ENCODE measurements at regions not wholly inside any gene's neighbourhood (a gene's known extent, or its start where the extent isn't known, plus 50 kb on each side); places are given as distances from the start of the nearest gene placed in this dataset.

DNA sequence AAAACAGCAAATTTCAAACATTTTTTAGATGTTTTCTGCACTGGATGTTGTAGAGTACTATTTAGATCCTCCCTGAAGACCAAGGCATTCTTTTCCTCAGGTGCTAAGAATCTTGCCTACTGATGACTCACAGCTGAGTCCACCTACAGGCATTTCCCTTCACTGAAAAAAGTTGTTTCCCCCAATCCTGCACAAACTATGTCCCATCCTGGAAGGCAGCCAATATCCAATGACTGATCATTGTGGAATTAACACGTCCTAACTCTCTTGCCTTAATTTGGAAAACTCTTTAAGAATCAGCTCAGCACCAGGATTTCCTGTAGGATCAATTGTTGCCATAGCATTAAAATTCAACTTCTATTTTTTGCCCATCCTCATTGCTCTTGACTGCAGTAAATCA is 268.4 kb upstream of the IRAK1BP1 start:
- Histone ChIP-seq H3K9me3 (ENCODE audit: control insufficient read depth, low read length) (no peaks in the 10 kb centered on the region), H2AFZ (no peak overlapping the region), H3K4me3 (ENCODE audit: low read depth, low read length) (no peak overlapping the region), H3K4me2 (ENCODE audit: low read length) (no peak overlapping the region), H3K79me2 (no peaks in the 10 kb centered on the region), H3K36me3 (ENCODE audit: control insufficient read depth, insufficient read depth, low read length) (no peaks in the 10 kb centered on the region), H3K27me3 (ENCODE audit: control insufficient read depth, insufficient read depth, low read length) (no peaks in the 10 kb centered on the region), H3K9ac (no peak overlapping the region), H3K27ac (no peak overlapping the region), H3K4me1 (no peaks in the 10 kb centered on the region)
- TF ChIP-seq, protein P1, sequence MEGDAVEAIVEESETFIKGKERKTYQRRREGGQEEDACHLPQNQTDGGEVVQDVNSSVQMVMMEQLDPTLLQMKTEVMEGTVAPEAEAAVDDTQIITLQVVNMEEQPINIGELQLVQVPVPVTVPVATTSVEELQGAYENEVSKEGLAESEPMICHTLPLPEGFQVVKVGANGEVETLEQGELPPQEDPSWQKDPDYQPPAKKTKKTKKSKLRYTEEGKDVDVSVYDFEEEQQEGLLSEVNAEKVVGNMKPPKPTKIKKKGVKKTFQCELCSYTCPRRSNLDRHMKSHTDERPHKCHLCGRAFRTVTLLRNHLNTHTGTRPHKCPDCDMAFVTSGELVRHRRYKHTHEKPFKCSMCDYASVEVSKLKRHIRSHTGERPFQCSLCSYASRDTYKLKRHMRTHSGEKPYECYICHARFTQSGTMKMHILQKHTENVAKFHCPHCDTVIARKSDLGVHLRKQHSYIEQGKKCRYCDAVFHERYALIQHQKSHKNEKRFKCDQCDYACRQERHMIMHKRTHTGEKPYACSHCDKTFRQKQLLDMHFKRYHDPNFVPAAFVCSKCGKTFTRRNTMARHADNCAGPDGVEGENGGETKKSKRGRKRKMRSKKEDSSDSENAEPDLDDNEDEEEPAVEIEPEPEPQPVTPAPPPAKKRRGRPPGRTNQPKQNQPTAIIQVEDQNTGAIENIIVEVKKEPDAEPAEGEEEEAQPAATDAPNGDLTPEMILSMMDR (IDR thresholded peaks at IDR 0.05) = no peak

DNA sequence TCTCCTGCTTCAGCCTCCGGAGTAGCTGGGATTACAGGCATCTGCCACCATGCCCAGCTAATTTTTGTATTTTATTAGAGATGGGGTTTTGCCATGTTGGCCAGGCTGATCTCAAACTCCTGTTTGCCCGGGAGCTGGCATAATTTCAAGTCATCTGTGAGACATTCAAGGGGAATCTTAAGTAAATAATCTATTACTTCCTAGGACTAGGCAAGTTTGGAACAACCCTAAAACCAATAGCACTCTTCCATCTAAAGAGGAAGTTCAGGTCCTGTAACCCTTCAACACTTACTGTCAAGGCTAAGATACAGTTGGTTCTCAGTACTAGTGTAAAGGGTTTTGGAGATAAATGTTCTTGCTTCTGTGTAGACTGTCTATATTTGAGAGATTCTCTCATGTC is 267.8 kb upstream of the IRAK1BP1 start:
- Histone ChIP-seq H3K36me3 (ENCODE audit: control insufficient read depth, insufficient read depth, low read length) (no peaks in the 10 kb centered on the region), H3K27me3 (ENCODE audit: control insufficient read depth, insufficient read depth, low read length) (no peaks in the 10 kb centered on the region), H3K9ac (no peak overlapping the region), H3K9me3 (ENCODE audit: control insufficient read depth, low read length) (no peaks in the 10 kb centered on the region), H2AFZ (no peak overlapping the region), H3K4me3 (ENCODE audit: low read depth, low read length) (no peak overlapping the region), H3K79me2 (no peaks in the 10 kb centered on the region), H3K27ac (no peak overlapping the region), H3K4me1 (no peaks in the 10 kb centered on the region), H3K4me2 (ENCODE audit: low read length) (no peak overlapping the region)
- TF ChIP-seq, protein P1 (IDR thresholded peaks at IDR 0.05) = no peak

DNA sequence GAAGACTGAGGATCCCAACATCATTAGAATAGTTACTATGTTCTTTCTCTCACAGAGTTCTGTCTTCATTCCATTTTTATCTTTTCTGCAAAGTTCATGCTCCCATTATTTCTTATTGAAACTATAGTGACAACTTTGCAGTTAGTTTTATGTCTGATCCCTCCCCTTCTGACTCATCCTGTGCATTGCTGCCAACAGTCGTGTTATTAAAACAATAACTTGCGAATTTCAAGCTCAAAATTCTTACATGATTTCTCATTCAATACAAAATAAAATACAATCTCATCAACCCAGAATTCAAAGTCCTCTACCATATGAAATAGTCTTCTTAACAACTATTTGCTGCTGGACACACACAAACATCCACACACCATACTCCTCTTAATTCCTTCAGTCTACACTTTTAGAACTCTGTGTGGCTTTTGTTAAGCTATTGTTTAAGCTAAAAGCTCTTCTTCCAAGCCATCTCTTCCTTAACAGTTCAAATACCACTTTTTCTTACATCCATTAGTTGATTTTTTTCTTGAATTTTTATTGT is 261.4 kb upstream of the IRAK1BP1 start:
- Histone ChIP-seq H3K9ac (no peak overlapping the region), H3K9me3 (ENCODE audit: control insufficient read depth, low read length) (no peaks in the 10 kb centered on the region), H2AFZ (no peak overlapping the region), H3K36me3 (ENCODE audit: control insufficient read depth, insufficient read depth, low read length) (no peaks in the 10 kb centered on the region), H3K4me3 (ENCODE audit: low read depth, low read length) (no peak overlapping the region), H3K27me3 (ENCODE audit: control insufficient read depth, insufficient read depth, low read length) (no peaks in the 10 kb centered on the region), H3K27ac (no peak overlapping the region), H3K4me1 (no peaks in the 10 kb centered on the region), H3K4me2 (ENCODE audit: low read length) (no peak overlapping the region), H3K79me2 (no peaks in the 10 kb centered on the region)
- TF ChIP-seq, protein P1 (IDR thresholded peaks at IDR 0.05) = no peak

DNA sequence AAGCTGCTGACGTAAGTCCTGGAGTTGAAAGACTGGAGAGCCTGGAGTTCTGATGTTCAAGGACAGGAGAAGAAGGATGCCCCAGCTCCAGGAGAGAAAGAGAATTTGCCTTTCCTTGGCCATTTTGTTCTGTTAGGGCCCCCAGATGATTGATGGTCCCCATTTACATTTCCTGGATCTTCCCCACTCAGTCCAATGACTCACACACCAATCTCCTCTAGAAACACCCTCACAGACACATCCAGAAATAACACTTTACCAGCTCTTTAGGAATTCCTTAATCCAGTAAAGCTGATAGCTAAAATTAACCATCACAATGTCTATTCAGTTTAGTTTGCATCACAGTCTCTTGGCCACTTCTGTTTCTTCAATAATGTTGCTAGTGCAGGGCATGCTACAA is 260.2 kb upstream of the IRAK1BP1 start:
- no peak overlapping the region for H3K4me2 ChIP-seq (ENCODE audit: low read length)
- H2AFZ ChIP-seq = no peak overlapping the region
- no peaks in the 10 kb centered on the region for H3K4me1 ChIP-seq
- TF ChIP-seq, protein P1 (IDR thresholded peaks at IDR 0.05) = no peak
- H3K79me2 ChIP-seq = no peaks in the 10 kb centered on the region
- no peaks in the 10 kb centered on the region for H3K9me3 ChIP-seq (ENCODE audit: control insufficient read depth, low read length)
- H3K9ac ChIP-seq = no peak overlapping the region
- H3K27me3 ChIP-seq (ENCODE audit: control insufficient read depth, insufficient read depth, low read length) = no peaks in the 10 kb centered on the region
- H3K4me3 ChIP-seq (ENCODE audit: low read depth, low read length) = no peak overlapping the region
- H3K36me3 ChIP-seq (ENCODE audit: control insufficient read depth, insufficient read depth, low read length) = no peaks in the 10 kb centered on the region
- H3K27ac ChIP-seq = no peak overlapping the region

DNA sequence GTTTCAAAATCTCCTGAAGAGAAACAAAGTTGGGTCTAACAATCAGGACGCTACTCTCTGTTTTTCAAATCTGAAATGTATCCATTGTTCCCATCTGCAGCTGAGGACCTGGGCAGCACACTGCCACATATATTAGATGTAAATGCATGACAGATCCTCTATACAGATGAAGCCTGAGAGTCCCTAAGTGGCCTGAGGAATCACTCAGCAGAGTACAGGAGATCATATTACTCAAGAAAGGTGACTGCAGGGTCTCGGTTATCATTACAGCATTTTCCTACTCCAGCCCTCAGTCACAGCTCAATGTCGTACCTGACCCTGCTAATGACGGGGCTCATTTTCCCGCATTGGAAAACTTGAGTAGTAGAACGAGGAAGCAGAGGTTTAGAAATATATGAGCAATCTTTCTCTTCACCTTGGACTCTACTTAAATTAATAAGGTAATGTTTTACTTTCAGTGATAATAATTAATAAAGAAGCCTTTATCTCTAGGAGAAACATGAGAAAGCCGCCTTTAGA is 256.2 kb upstream of the IRAK1BP1 start:
- no peaks in the 10 kb centered on the region for H3K9me3 ChIP-seq (ENCODE audit: control insufficient read depth, low read length)
- H3K27ac ChIP-seq = no peak overlapping the region
- H3K4me3 ChIP-seq (ENCODE audit: low read depth, low read length) = no peak overlapping the region
- no peak overlapping the region for H2AFZ ChIP-seq
- H3K36me3 ChIP-seq (ENCODE audit: control insufficient read depth, insufficient read depth, low read length) = no peaks in the 10 kb centered on the region
- H3K27me3 ChIP-seq (ENCODE audit: control insufficient read depth, insufficient read depth, low read length) = no peaks in the 10 kb centered on the region
- no peaks in the 10 kb centered on the region for H3K4me1 ChIP-seq
- TF ChIP-seq, protein P1 (IDR thresholded peaks at IDR 0.05) = no peak
- no peak overlapping the region for H3K4me2 ChIP-seq (ENCODE audit: low read length)
- no peak overlapping the region for H3K9ac ChIP-seq
- no peaks in the 10 kb centered on the region for H3K79me2 ChIP-seq
